Activated T-cell treated with anti-CD3 and anti-CD28 coated beads, Interleukin-2, amount 50 U/mL, for 24 hours (primary cell): ENCODE measurements at regions not wholly inside any gene's neighbourhood (a gene's known extent, or its start where the extent isn't known, plus 50 kb on each side); places are given as distances from the start of the nearest gene placed in this dataset.
"Not testable (repeated sequence)": the region's sequence is repeated elsewhere in the genome, so short reads cannot be mapped to it uniquely, and the experiment has no call there.

ENCODE experiments used
- DNase-seq: peaks from one replicate; pipeline ENCODE4 v3.0.0-alpha.2; 2020
- H3K27ac Mint-ChIP-seq: 2 replicates; pipeline ENCODE4 v1.8.0; 2020; ENCODE audit warnings: mild to moderate bottlenecking, mixed read lengths
- H3K27me3 Mint-ChIP-seq: 2 replicates; pipeline ENCODE4 v1.8.0; 2020; ENCODE audit warnings: mixed read lengths
- H3K36me3 Mint-ChIP-seq: 2 replicates; pipeline ENCODE4 v1.8.0; 2020; ENCODE audit warnings: low read depth, mixed read lengths
- H3K4me1 Mint-ChIP-seq: 2 replicates; pipeline ENCODE4 v1.8.0; 2020; ENCODE audit warnings: low read depth, mixed read lengths
- H3K4me3 Mint-ChIP-seq: 2 replicates; pipeline ENCODE4 v1.8.0; 2020; ENCODE audit warnings: mild to moderate bottlenecking, moderate library complexity, mixed read lengths
- H3K9me3 Mint-ChIP-seq: 2 replicates; pipeline ENCODE4 v1.8.0; 2020; ENCODE audit warnings: mixed read lengths

DNA sequence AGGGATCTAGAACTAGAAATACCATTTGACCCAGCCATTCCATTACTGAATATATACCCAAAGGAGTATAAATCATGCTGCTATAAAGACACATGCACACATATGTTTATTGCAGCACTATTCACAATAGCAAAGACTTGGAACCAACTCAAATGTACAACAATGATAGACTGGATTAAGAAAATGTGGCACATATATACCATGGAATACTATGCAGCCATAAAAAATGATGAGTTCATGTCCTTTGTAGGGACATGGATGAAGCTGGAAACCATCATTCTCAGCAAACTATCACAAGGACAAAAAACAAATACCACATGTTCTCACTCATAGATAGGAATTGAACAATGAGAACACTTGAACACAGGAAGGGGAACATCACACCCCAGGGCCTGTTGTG is 125.6 kb downstream of the NUFIP1 start:
- not testable (repeated sequence) for H3K4me1 Mint-ChIP-seq, H3K36me3 Mint-ChIP-seq, H3K9me3 Mint-ChIP-seq, DNase-seq, H3K4me3 Mint-ChIP-seq, H3K27ac Mint-ChIP-seq
- H3K27me3 Mint-ChIP-seq: peaks cover 24% of the 10 kb centered on the region

DNA sequence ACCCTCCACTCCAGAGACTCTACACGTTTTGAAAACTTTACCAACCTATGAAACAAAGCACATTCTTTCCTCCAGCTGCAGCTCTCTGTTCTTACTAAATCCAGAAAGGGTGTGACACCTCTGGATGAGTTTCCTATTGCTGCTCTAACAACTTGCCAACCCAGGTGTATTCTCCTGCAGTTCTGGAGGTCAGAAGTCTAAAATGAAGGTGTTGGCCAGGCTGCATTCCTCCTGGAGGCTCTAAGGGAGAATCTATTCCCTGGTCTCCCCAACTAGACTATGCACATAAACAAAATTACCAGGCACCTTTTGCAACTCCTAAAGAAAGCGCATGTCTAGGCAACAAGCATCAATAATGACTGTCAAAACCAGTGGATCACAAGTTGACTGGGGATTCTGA is 128.8 kb downstream of the NUFIP1 start:
- Mint-ChIP-seq H3K27ac (no peak overlapping the region), H3K36me3 (no peaks in the 10 kb centered on the region), H3K9me3 (no peaks in the 10 kb centered on the region), H3K27me3 (peaks cover 43% of the 10 kb centered on the region), H3K4me1 (no peaks in the 10 kb centered on the region), H3K4me3 (no peak overlapping the region)
- no peak for DNase-seq

DNA sequence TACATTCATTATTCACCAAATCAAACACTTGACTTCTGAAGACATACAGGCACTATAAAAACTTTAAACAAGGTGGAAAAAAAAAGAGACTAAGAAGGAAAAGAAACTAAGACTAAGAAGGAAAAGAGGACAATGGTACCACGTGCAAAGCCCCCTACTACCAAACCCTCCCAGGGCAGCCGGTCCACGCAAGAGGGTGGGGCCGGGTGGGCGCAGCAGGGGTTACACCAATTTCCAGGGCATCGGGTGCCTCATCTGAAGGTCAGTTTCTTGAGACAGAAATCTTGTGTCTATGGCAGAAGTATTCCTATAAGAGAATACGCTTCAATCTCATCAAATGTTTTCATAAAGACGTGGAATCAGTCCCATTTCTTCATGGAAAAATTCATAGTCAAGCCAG is 131.5 kb downstream of the NUFIP1 start:
- Mint-ChIP-seq H3K4me3 (no peak overlapping the region), H3K4me1 (no peaks in the 10 kb centered on the region), H3K27me3 (peaks cover 43% of the 10 kb centered on the region), H3K9me3 (no peaks in the 10 kb centered on the region), H3K36me3 (no peaks in the 10 kb centered on the region), H3K27ac (no peak overlapping the region)
- DNase-seq: no peak

DNA sequence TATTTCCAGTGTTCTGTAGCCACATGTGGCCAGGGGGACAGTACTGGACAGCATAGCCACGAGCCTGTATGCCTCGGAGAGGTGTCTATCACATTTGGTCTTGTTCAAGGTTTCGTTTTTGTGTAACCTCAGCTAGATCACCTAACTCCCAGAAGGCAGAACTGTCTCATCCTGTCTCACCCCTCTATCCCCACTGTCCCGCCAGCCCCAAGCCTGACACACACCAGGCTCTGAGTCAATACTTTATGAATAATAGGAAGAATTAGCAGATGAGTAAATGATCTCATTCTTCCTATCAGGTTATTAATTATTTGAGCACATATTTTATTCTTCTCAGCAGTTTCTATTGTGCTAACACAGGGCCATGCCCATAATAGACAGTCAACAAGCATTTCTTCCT is 132.2 kb downstream of the NUFIP1 start:
- H3K9me3 Mint-ChIP-seq: no peaks in the 10 kb centered on the region

DNA sequence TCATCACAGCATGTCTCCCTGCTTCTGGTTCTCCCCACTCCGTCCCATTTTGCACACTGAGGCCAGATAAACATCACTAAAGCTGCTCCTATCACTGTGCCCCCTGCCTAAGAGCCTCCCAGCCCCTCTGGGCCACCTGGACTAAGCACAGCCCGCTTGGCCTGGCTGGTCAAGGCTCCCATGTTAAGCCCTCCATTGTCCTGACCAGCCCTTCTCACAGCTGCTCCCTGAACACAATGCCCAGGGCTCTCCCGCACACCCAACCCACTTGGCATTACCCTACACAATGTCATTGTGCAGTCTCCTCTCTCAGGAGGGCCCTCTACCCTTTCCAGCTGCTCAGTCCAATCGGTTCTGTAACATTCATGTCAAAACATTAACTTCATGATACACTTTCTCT is 133.4 kb downstream of the NUFIP1 start:
- no peak overlapping the region for H3K4me3 Mint-ChIP-seq
- no peaks in the 10 kb centered on the region for H3K4me1 Mint-ChIP-seq
- no peaks in the 10 kb centered on the region for H3K9me3 Mint-ChIP-seq
- no peak for DNase-seq
- no peaks in the 10 kb centered on the region for H3K36me3 Mint-ChIP-seq
- no peak overlapping the region for H3K27ac Mint-ChIP-seq
- peaks cover 43% of the 10 kb centered on the region for H3K27me3 Mint-ChIP-seq

More for the DNA sequence above, 132.2 kb downstream of the NUFIP1 start:
- no peak for DNase-seq
- Mint-ChIP-seq H3K36me3 (no peaks in the 10 kb centered on the region), H3K4me1 (no peaks in the 10 kb centered on the region), H3K4me3 (no peak overlapping the region), H3K27me3 (peaks cover 41% of the 10 kb centered on the region), H3K27ac (no peak overlapping the region)

DNA sequence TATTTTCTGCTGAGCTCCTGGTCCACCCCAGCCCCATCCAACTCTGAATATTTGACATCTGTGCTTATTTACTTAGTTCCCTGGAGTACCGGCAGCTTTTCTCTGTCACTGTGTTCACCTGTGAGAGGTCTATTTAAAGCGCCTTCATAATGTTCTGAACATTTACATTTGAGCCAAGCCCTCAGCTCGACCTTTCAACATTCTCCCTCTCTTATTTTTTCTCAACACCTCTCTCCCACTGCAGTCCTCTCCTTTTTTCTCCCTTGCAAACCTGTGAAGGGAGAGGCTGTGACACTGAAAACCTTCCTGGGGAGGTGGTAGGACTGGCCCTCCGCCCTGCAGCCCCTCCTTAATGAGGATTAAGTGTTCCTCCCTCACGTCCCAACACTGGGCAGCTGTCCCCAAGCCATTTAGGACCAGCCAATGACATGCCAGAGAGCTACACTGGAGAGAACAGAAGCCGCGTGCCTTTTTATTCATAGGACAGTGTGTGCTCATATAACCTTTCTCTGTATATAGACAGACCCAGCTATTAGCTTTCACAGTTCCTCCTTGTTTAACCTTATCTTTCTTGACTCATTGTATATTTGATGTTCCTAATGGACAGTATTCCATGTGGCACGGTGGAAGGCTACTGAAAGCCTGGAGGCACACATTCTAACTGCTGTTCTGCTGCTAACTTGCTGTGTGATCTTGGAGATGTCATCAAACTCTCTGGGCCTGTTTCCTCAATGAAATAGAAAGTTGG is 134.8 kb downstream of the NUFIP1 start:
- no peaks in the 10 kb centered on the region for H3K4me1 Mint-ChIP-seq
- H3K27me3 Mint-ChIP-seq: peaks cover 32% of the 10 kb centered on the region
- H3K27ac Mint-ChIP-seq: no peak overlapping the region
- no peak for DNase-seq
- H3K36me3 Mint-ChIP-seq: no peaks in the 10 kb centered on the region
- no peaks in the 10 kb centered on the region for H3K9me3 Mint-ChIP-seq
- no peak overlapping the region for H3K4me3 Mint-ChIP-seq

DNA sequence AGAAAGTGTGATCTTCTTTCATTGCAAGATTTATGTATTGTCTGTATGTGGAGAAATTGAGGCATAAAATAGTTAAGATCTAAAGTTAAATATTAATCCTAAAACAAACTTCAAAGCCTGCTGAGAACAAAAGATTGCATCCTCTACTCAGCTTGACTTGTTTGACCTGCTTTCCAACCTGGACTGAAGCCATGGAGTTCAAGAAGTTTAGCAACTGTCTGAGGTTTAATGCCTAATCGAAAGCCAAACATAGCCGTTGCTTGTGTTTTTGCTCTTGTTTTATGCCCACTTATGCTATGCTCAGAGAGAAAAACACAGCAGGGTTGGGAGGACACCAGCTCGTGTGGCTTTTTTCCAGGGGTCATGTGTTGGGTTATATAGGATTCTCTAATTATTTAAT is 135.6 kb downstream of the NUFIP1 start:
- H3K4me3 Mint-ChIP-seq: no peak overlapping the region
- peaks cover 29% of the 10 kb centered on the region for H3K27me3 Mint-ChIP-seq
- no peaks in the 10 kb centered on the region for H3K4me1 Mint-ChIP-seq
- DNase-seq: no peak
- no peaks in the 10 kb centered on the region for H3K9me3 Mint-ChIP-seq
- no peaks in the 10 kb centered on the region for H3K36me3 Mint-ChIP-seq
- no peak overlapping the region for H3K27ac Mint-ChIP-seq

DNA sequence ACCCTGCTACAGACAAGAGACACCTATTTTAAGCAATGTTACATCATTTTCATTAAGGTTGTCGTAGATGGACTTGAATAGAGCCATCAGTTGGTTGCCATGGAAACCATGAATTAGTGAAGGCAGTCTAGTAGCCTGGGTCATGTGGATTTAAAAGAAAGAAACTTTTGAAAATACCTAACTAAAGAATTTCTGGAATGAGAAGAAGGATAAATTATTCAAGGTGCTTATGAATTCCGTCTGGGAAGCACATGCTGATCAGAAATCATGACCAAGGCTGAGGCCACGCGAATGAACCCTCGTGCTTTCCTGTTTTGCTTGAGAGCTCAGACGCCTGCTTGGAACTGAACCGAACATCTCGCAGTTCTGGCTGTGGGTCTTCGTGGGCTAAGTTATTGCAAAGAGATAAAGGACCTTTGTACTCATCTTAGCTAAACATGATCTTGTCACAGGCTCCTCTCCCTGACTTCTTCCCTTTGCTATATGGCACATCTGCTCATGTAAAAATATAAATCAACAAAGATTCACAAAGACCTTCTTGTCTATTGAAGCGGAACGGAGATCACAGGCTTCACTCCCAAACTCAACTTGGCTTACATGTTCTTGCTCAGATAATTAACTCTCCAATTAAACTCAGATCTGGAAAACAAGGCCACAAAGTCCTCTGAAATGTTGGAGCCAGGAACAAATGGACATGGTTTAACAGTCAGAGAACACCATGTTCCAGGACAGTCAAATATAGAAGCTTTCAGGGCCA is 140.2 kb downstream of the NUFIP1 start:
- Mint-ChIP-seq H3K27ac (no peak overlapping the region), H3K4me1 (no peaks in the 10 kb centered on the region), H3K9me3 (no peaks in the 10 kb centered on the region), H3K27me3 (peaks cover 18% of the 10 kb centered on the region), H3K36me3 (no peaks in the 10 kb centered on the region), H3K4me3 (no peak overlapping the region)
- no peak for DNase-seq

DNA sequence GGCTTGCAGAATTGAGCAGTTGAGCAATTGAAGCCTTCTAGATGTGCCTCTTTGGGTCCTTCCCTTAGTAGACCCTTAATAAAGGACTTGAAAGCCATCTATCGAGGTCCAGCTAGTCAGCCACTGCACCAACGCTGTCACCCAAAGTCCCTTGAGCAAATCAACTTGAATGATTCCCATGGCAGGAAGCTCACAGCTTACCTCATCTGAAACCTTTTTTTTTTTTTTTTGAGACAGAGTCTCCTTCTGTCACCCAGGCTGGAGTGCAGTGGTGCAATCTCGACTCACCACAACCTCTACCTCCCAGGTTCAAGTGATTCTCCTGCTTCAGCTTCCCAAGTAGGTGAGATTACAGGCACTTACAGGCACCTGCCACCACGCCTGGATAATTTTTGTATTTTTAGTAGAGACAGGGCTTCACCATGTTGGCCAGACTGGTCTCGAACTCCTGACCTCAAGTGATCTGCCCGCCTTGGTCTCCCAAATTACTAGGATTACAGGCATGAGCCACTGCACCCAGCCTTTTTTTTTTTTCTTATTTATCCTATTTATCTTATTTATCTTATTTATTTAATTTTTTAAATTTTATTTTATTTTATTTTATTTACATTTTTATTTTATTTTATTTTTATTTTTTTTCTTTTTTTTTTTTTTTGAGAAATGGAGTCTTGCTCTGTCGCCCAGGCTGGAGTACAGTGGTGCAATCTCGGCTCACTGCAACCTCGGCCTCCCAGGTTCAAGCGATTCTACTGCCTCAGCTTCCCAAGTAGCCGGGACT is 143.8 kb downstream of the NUFIP1 start:
- H3K9me3 Mint-ChIP-seq, H3K27ac Mint-ChIP-seq, DNase-seq, H3K4me3 Mint-ChIP-seq, H3K36me3 Mint-ChIP-seq, H3K4me1 Mint-ChIP-seq: not testable (repeated sequence)
- peaks cover 15% of the 10 kb centered on the region for H3K27me3 Mint-ChIP-seq

DNA sequence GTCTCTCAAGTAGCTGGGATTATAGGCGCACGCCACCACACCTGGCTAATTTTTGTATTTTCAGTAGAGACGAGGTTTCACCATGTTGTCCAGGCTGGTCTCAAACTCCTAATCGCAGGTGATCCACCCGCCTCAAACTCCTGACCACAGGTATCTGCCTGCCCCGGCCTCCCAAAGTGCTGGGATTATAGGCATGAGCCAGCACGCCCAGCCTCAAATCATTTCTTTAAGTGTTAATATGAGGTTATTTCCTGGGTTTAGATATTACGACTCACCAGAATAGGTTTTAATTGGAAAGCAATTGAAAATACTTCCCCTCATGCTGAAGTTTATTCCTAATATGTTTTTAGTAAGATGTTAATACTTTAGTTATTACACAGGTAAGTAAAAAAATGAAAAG is 144.5 kb downstream of the NUFIP1 start:
- Mint-ChIP-seq H3K4me3 (no peak overlapping the region), H3K27ac (no peak overlapping the region), H3K4me1 (peaks cover 4% of the 10 kb centered on the region), H3K9me3 (no peaks in the 10 kb centered on the region), H3K27me3 (peaks cover 19% of the 10 kb centered on the region), H3K36me3 (no peaks in the 10 kb centered on the region)
- no peak for DNase-seq

DNA sequence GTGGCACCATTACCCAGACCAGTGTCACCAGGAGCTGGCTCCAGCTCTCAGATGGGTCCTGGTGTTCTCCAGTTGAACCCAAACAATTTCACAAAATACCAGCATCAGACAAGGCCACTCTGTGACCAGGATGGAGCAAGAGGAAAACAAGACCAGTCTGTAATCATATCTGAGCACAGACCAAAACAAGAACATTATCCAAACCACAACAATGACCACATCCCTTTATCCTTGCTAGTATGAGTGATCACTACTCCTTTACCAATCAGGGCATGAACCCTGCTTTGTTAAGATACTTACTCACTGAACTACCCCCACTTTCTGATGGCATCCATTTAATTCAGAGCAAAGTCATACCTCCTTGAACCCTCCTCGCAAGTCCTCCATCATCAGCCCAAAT is 145.9 kb downstream of the NUFIP1 start:
- Mint-ChIP-seq H3K9me3 (no peaks in the 10 kb centered on the region), H3K27ac (no peak overlapping the region), H3K36me3 (no peaks in the 10 kb centered on the region), H3K27me3 (peaks cover 13% of the 10 kb centered on the region), H3K4me3 (no peak overlapping the region), H3K4me1 (peaks cover 4% of the 10 kb centered on the region)
- no peak for DNase-seq

DNA sequence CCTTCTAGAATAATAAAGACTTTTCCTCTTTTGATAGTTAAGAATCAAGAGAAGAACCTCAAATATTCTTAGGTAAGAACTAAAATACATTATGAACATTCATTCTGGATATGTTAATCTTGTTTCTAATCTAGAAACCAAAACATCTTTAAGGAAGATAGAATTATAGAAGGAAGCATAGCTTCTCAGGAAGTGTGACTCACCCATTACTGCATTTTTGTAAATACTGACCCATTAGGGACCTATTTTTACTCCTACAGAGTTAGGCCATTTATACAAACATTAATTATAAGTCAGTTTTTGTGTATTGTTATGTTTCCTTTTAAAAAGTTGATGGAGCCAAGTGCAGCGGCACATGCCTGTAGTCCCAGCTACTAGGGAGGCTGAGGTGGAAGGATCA is 147.1 kb downstream of the NUFIP1 start:
- Mint-ChIP-seq H3K27ac (no peak overlapping the region), H3K4me3 (no peak overlapping the region)

DNA sequence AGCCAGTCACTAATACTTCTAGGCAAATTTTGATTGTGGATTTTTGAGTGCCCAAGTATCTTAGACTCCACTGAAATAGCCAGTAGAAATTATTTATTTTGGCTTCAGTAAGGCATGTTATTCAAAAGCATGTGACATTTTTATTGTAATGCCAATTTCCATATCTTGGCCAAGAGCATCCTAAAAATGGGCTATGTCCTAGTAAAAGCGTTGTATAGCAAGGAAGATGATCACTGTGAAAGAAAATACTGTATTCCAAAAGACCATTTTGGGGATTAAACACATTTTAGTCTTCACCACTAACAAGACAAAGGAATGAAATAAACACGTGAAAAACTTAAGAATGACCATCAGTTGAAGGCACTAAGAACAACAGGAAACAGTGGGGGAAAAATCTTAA is 149.1 kb downstream of the NUFIP1 start:
- H3K9me3 Mint-ChIP-seq: no peaks in the 10 kb centered on the region

More for the DNA sequence above, 147.1 kb downstream of the NUFIP1 start:
- DNase-seq: no peak
- Mint-ChIP-seq H3K27me3 (peaks cover 4% of the 10 kb centered on the region), H3K9me3 (no peaks in the 10 kb centered on the region), H3K36me3 (no peaks in the 10 kb centered on the region), H3K4me1 (peaks cover 4% of the 10 kb centered on the region)

DNA sequence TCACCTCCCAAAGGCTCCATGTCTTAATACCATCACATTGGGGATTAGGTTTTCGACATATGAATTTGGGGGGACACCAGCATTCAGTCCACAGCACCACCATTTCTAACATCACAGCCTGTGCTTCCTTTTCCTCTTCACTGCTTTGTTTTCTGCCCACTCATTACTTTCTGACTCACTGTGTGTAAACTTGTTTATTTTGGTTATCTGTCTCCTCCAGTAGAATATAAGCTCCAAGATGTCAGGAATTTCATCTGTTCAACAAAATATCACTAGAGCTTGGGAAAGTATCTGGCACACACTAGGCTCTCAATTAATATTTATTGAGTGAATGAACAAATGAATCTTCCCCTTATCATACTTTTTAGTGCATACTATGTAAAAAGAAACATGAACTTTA is 152.0 kb downstream of the NUFIP1 start:
- no peak for DNase-seq
- no peak overlapping the region for H3K4me3 Mint-ChIP-seq

More for the DNA sequence above, 149.1 kb downstream of the NUFIP1 start:
- H3K27ac Mint-ChIP-seq: no peak overlapping the region
- no peaks in the 10 kb centered on the region for H3K36me3 Mint-ChIP-seq
- no peak overlapping the region for H3K4me3 Mint-ChIP-seq
- H3K4me1 Mint-ChIP-seq: peaks cover 4% of the 10 kb centered on the region
- H3K27me3 Mint-ChIP-seq: peaks cover 4% of the 10 kb centered on the region
- DNase-seq: no peak

DNA sequence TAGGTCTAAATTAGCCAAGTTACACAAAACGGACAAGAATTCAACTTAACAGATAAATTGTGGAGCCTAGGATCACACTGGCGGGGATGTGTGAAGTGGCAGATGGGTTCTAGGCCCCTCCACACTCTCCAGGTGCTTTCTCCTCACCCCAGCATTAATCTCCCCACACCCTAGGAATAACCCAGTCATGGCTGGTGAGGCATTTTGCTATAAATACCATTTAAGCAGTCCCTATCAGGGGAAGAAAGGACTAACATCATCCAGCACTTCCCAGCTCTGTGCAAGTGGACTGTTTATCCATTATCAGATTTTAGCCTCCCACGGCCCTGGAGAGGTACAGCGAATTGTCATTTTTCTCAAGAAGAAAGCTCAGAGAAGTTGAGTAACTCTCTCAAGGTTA is 154.9 kb downstream of the NUFIP1 start:
- H3K27ac Mint-ChIP-seq: no peak overlapping the region
- H3K9me3 Mint-ChIP-seq: no peaks in the 10 kb centered on the region
- H3K36me3 Mint-ChIP-seq: no peaks in the 10 kb centered on the region
- no peak for DNase-seq
- no peak overlapping the region for H3K4me3 Mint-ChIP-seq
- peaks cover 3% of the 10 kb centered on the region for H3K27me3 Mint-ChIP-seq
- H3K4me1 Mint-ChIP-seq: no peaks in the 10 kb centered on the region

More for the DNA sequence above, 152.0 kb downstream of the NUFIP1 start:
- peaks cover under 1% of the 10 kb centered on the region for H3K4me1 Mint-ChIP-seq
- no peaks in the 10 kb centered on the region for H3K9me3 Mint-ChIP-seq
- H3K27ac Mint-ChIP-seq: no peak overlapping the region
- H3K36me3 Mint-ChIP-seq: no peaks in the 10 kb centered on the region
- peaks cover 4% of the 10 kb centered on the region for H3K27me3 Mint-ChIP-seq
